WI38 (cell line): ENCODE measurements at regions not wholly inside any gene's neighbourhood (a gene's known extent, or its start where the extent isn't known, plus 50 kb on each side); places are given as distances from the start of the nearest gene placed in this dataset.
"Not testable (repeated sequence)": the region's sequence is repeated elsewhere in the genome, so short reads cannot be mapped to it uniquely, and the experiment has no call there.

Source experiments
- H3K4me3 ChIP-seq: 2 replicates; pipeline ENCODE4 v1.5.1; 2011; ENCODE audit warnings: low read depth, mild to moderate bottlenecking, control low read depth, low read length
- CTCF ChIP-seq: IDR thresholded peaks from 2 replicates; pipeline ENCODE4 v1.5.1; 2012; ENCODE audit warnings: low read depth, mild to moderate bottlenecking, control low read depth, low read length

DNA sequence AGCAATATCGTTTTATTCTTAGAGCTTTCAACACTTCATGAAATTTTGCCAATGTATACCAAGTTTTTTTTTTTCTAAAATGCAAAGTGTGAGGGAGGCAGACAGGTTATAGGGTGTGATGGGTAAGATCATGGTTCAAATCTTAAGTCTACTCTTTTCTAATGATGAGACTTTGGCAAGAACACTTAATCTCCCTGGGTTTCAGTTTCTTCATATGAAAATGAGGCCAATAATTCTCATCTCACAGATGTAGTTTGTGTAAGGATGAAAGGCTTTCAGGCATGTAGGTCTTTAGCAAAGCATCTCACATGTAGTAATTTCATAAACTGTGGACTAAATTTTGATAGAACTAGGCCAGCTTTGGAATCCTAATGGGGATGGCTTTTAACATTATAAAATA lies 457.1 kb downstream of the QKI start:
- TF ChIP-seq CTCF = no peak
- no peak overlapping the region for H3K4me3 ChIP-seq

DNA sequence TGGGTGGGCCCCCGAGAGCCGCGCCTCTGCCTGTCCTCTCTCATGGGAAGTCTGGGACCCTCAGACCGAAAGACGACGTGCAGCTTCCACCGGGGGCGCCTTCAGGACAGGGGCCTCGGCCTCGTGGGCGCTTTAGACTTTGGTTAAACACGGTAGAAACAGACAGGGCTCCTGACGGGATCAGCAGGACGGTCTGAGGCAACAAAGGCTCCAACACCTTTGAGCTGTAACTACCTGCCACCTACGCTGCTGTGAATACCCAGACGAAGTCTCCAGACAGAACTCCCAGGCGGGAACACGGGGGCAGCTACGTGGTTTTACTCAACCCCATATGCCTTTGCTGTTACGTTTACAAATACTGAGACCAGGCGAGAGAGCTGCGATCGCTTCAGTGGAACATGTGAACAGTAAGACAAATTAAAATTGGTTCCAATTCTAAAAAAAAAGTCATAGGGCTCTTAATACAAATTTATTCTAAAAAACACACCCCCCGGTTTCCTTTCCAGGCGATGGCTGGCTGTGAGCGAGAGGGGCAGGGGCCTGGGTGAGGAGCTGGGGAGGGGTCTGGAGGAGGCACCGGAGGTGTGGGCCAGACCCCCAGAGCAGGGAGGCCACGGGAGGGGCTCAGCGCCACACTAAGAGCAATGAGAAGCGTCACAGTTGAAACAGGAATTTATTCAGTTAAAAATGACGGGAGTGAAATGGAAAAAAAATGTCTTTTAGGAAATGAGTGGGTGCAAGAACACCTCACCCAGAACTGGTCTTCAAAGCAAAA lies 453.2 kb downstream of the QKI start:
- no peak for TF ChIP-seq CTCF
- no peak overlapping the region for H3K4me3 ChIP-seq

DNA sequence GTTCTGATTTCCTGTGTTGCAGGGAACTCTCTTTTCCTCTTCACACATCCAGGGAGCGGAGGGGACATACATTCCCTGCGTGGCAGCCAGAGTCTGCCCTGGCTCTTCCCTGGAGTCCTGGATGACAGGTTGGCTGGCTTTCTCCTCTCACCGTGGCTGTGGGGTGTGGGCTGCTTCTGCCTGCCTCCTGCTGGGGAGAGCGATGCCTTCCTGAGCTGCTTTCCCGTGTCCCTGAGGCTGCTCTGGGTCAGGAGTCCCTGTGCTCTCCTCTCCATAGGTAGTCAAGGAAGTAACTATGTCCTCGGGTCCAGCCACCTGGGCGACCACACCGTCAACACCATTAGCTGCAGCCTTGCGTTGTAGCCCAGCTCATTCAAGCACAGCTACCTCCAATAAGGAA lies 451.7 kb downstream of the QKI start:
- H3K4me3 ChIP-seq = no peak overlapping the region
- no peak for TF ChIP-seq CTCF

DNA sequence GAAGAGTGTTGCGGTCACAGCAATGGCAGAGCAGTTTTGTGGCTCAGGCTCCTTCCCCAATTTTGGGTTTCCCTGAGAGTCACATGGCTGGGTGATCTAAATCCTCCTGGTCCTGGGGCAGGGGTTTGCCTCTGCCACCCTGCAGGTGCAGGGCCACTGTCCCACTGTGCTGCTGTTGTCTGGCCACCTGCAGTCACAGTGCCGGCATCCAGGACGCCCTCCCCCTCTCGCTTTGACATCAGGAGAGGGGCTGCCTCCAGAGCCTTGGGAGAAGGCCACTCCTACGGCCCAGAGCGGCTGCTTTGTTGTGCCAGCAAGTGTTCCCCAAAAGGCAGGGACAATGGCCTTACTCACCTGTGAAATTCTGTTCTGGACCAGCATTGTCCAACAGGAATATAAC lies 449.0 kb downstream of the QKI start:
- H3K4me3 ChIP-seq = no peak overlapping the region
- no peak for TF ChIP-seq CTCF

DNA sequence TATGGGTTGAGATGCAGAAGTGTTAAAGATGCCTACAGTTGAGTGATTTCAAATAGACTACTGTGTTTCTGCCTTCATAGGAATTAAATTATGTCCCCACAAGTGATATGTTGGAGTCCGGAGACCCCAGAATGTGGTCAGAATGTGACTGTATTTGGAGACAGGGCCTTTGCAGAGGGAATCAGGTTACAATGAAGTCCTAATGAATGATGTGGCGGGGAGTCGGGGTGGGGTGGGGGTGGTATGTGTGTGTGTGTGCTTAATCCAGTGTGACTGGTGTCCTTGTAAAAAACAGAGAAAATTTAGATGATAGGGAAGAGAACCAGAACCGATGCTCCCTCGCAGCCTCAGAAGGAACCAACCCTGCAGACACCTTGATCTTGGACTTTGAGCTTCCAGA lies 448.2 kb downstream of the QKI start:
- H3K4me3 ChIP-seq = no peak overlapping the region
- no peak for TF ChIP-seq CTCF

- no peak overlapping the region for H3K4me3 ChIP-seq
- no peak for TF ChIP-seq CTCF
Measured at GRCh38 chr6:163861627-163862026, 447.1 kb downstream of the QKI start.

DNA sequence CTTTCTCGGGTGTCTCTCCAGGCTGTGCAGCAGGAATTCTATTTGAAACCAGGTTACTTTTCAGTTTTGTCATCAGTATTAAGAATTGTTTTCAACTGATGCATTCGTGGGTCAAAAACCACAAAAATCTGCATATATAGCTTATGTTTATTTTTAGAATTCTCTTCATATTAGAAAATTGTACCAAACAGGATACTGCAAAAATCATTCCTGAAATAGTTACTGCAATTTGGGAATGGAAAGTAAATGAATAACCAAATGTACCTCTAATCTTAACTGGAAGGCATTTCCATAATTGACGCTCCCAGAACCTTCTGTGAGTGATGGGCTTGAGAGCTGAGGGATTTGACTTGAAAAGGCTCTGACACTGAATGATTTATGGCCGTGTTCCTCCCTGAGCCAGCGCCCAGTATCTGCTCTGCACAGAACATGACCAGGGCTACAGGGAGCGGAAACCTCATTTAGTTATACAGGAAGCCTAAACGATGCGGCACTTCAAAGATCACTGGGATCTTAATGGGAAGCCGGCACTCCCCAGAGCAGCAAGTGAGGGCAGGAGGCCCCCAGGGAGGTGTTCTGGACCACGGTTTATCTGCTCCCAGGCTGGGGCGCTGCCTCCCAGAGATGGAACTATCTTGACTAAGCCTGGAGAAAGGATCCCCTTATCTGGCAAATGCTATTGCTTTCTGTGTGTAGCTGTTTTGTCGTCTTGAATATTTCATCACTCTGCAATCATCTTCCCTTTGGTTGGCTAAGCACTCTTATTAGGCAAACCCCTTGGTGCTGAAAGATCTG lies 446.0 kb downstream of the QKI start:
- TF ChIP-seq CTCF = no peak
- H3K4me3 ChIP-seq = peak overlapping the region; percentile 35

DNA sequence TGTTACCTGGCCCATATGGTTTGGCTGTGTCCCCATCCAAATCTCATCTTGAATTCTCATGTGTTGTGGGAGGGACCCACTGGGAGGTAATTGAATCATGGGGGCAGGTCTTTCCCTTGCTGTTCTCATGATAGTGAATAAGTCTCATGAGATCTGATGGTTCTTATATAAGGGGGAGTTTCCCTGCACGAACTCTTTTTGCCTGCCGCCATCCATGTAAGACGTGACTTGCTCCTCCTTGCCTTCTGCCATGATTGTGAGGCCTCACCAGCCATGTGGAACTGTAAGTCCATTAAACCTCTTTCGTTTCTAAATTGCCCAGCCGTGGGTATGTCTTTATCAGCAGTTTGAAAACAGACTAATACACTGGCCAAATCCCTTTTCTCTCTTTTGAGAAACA lies 444.4 kb downstream of the QKI start:
- H3K4me3 ChIP-seq = not testable (repeated sequence)
